ENCODE measurements at regions not wholly inside any gene's neighbourhood (a gene's known extent, or its start where the extent isn't known, plus 50 kb on each side); places are given as distances from the start of the nearest gene placed in this dataset.

- FAIRE-seq (no peak), DNase-seq (ENCODE audit: insufficient read length, low spot score) (no peak)
- TF ChIP-seq CTCF (IDR thresholded peaks at IDR 0.05; ENCODE audit: insufficient read depth, missing control alignments) = no peak
Measured at GRCh38 chr2:238555786-238556542, 129.2 kb downstream of the ASB1 start.

- no peak for FAIRE-seq
- DNase-seq (ENCODE audit: insufficient read length, low spot score) = no peak
- no peak for TF ChIP-seq CTCF (IDR thresholded peaks at IDR 0.05; ENCODE audit: insufficient read depth, missing control alignments)
Measured at GRCh38 chr2:238557431-238557830, 130.7 kb downstream of the ASB1 start.

GRCh38 chr2:238557936-238558335 lies 131.2 kb downstream of the ASB1 start:
- no peak for TF ChIP-seq CTCF (IDR thresholded peaks at IDR 0.05; ENCODE audit: insufficient read depth, missing control alignments)
- FAIRE-seq = no peak
- DNase-seq (ENCODE audit: insufficient read length, low spot score) = no peak

- TF ChIP-seq CTCF (IDR thresholded peaks at IDR 0.05; ENCODE audit: insufficient read depth, missing control alignments) = no peak
- no peak for DNase-seq (ENCODE audit: insufficient read length, low spot score)
- no peak for FAIRE-seq
Measured at GRCh38 chr2:238558456-238559099, 131.9 kb downstream of the ASB1 start.

GRCh38 chr2:238560234-238560633 lies 133.5 kb downstream of the ASB1 start:
- TF ChIP-seq CTCF (IDR thresholded peaks at IDR 0.05; ENCODE audit: insufficient read depth, missing control alignments) = no peak
- DNase-seq (ENCODE audit: insufficient read length, low spot score) = no peak
- FAIRE-seq = no peak

GRCh38 chr2:238561230-238561629 lies 134.5 kb downstream of the ASB1 start:
- no peak for FAIRE-seq
- no peak for DNase-seq (ENCODE audit: insufficient read length, low spot score)
- no peak for TF ChIP-seq CTCF (IDR thresholded peaks at IDR 0.05; ENCODE audit: insufficient read depth, missing control alignments)

GRCh38 chr2:238562446-238562845 lies 135.7 kb downstream of the ASB1 start:
- DNase-seq (ENCODE audit: insufficient read length, low spot score) (no peak), FAIRE-seq (no peak)
- no peak for TF ChIP-seq CTCF (IDR thresholded peaks at IDR 0.05; ENCODE audit: insufficient read depth, missing control alignments)
